MM.1S (cell line): ENCODE measurements at regions not wholly inside any gene's neighbourhood (a gene's known extent, or its start where the extent isn't known, plus 50 kb on each side); places are given as distances from the start of the nearest gene placed in this dataset.

Source experiments
- EZH2 ChIP-seq: fragments of 300-600 bp; sonication (generic); optimal IDR thresholded peaks from 2 replicates; pipeline ENCODE3; 2017; ENCODE audit warnings: low read depth, mild to moderate bottlenecking, antibody characterized with exemption, low read length, mixed read lengths
- EZH2phosphoT487 ChIP-seq: fragments of 300-600 bp; sonication (generic); IDR thresholded peaks from 2 replicates; pipeline ENCODE4 v1.6.1; 2018; ENCODE audit warnings: antibody characterized with exemption, low read length
- TF ChIP-seq, protein P1 (sequence below): fragments of 300-600 bp; sonication (generic); IDR thresholded peaks from 2 replicates; pipeline ENCODE4 v1.5.1; 2016; ENCODE audit warnings: antibody characterized with exemption, low read length, mixed read lengths

DNA sequence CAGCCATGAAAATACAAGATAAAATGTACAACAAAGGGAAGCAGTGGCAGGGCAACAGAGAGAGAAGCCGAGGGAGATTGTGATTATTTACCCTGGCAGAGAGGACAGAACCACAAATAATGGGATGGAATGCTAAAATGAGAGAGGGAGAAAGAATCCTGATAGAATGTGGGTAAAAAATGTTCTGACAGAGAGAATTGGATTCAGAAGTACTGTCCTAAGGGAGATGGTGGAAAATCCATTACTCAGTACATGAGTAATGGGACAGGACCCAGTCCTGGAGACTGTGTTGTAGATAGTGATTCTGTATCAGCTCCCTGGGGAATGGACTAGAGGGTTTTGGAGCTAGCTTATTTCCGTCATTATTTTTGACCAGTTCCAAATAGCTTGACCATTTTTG is 831.5 kb downstream of the MAT2B start:
- TF ChIP-seq, protein P1, sequence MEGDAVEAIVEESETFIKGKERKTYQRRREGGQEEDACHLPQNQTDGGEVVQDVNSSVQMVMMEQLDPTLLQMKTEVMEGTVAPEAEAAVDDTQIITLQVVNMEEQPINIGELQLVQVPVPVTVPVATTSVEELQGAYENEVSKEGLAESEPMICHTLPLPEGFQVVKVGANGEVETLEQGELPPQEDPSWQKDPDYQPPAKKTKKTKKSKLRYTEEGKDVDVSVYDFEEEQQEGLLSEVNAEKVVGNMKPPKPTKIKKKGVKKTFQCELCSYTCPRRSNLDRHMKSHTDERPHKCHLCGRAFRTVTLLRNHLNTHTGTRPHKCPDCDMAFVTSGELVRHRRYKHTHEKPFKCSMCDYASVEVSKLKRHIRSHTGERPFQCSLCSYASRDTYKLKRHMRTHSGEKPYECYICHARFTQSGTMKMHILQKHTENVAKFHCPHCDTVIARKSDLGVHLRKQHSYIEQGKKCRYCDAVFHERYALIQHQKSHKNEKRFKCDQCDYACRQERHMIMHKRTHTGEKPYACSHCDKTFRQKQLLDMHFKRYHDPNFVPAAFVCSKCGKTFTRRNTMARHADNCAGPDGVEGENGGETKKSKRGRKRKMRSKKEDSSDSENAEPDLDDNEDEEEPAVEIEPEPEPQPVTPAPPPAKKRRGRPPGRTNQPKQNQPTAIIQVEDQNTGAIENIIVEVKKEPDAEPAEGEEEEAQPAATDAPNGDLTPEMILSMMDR: no peak
- TF ChIP-seq EZH2: no peak
- no peak for TF ChIP-seq EZH2phosphoT487
